Testis (tissue), 2 donors: ENCODE measurements at regions not wholly inside any gene's neighbourhood (a gene's known extent, or its start where the extent isn't known, plus 50 kb on each side); places are given as distances from the start of the nearest gene placed in this dataset.
"Not testable (repeated sequence)": the region's sequence is repeated elsewhere in the genome, so short reads cannot be mapped to it uniquely, and the experiment has no call there.

ENCODE experiments used
- DNase-seq: peaks from one replicate; pipeline ENCODE4 v3.0.0-alpha.2; 2019
- H3K27ac ChIP-seq, 2 donors: fragments of 200-600 bp; sonication (generic); one replicate each; pipeline ENCODE4 v1.5.1; 2019
- H3K27me3 ChIP-seq: fragments of 200-600 bp; sonication (generic); one replicate; pipeline ENCODE4 v1.5.1; 2019
- H3K36me3 ChIP-seq: fragments of 200-600 bp; sonication (generic); one replicate; pipeline ENCODE4 v1.5.1; 2017; ENCODE audit warnings: low read depth; ENCODE audit errors: missing control alignments
- H3K4me1 ChIP-seq: fragments of 200-600 bp; sonication (generic); one replicate; pipeline ENCODE4 v1.5.1; 2019
- H3K4me3 ChIP-seq, 2 donors: fragments of 200-600 bp; sonication (generic); one replicate each; pipeline ENCODE4 v1.5.1; 2017 to 2019
- H3K9me3 ChIP-seq: fragments of 200-600 bp; sonication (generic); one replicate; pipeline ENCODE4 v1.5.1; 2017
- POLR2A ChIP-seq: fragments of 450-650 bp; IDR thresholded peaks from one replicate; pipeline ENCODE4 v1.6.1; 2017; ENCODE audit warnings: antibody characterized with exemption, mild to moderate bottlenecking, moderate library complexity
- WGBS, 2 donors: methylation state at CpG; one replicate each; pipeline ENCODE4 v1.1.5; 2018; 5-methylcytosine and 5-hydroxymethylcytosine counted together
- intact Hi-C: fragments of 100-400 bp; cut with DNase I; formaldehyde crosslinking; loops from one replicate; pipeline ENCODE4 v1.15.1; 2023; ENCODE audit warnings: low total_unique reads
- TF ChIP-seq, protein P1 (sequence below), 3 experiments: fragments of 450-650 bp in 2 of 3; fragments of 200-600 bp in 1 of 3; sonication (generic) in 1 of 3; IDR thresholded peaks; one replicate each; pipeline ENCODE4 v1.5.1; 2016 to 2019; ENCODE audit warnings: antibody characterized with exemption in 3 of 3, mild to moderate bottlenecking in 2 of 3, moderate library complexity in 1 of 3

- Histone ChIP-seq H3K4me3 (peak overlapping the region; percentile 65 to 72), H3K27ac (peak overlapping the region; percentile 74 to 83)
- H3K27me3 ChIP-seq, H3K9me3 ChIP-seq, H3K4me1 ChIP-seq, H3K36me3 ChIP-seq, intact Hi-C loops: not testable (repeated sequence)
- WGBS, 2 donors = 12 to 22% methylated on average over 3 to 6 of the region's 20 CpGs
- peak; percentile 63 for DNase-seq
Observed at GRCh38 chr6:26956078-26956600, 291.4 kb upstream of the PRSS16 start.

GRCh38 chr6:26956601-26957184 lies 290.8 kb upstream of the PRSS16 start:
- DNase-seq = peak; percentile 89
- TF ChIP-seq, protein P1, sequence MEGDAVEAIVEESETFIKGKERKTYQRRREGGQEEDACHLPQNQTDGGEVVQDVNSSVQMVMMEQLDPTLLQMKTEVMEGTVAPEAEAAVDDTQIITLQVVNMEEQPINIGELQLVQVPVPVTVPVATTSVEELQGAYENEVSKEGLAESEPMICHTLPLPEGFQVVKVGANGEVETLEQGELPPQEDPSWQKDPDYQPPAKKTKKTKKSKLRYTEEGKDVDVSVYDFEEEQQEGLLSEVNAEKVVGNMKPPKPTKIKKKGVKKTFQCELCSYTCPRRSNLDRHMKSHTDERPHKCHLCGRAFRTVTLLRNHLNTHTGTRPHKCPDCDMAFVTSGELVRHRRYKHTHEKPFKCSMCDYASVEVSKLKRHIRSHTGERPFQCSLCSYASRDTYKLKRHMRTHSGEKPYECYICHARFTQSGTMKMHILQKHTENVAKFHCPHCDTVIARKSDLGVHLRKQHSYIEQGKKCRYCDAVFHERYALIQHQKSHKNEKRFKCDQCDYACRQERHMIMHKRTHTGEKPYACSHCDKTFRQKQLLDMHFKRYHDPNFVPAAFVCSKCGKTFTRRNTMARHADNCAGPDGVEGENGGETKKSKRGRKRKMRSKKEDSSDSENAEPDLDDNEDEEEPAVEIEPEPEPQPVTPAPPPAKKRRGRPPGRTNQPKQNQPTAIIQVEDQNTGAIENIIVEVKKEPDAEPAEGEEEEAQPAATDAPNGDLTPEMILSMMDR (IDR thresholded peaks at IDR 0.05) = peak; percentile 43 to 68 (median 44)
- H3K9me3 ChIP-seq, H3K27me3 ChIP-seq, H3K4me1 ChIP-seq, H3K36me3 ChIP-seq, intact Hi-C loops: not testable (repeated sequence)
- H3K4me3 ChIP-seq = peak overlapping the region; percentile 65 to 72
- WGBS, 2 donors = 0 to 1% methylated on average over 8 to 9 of the region's 54 CpGs
- peak overlapping the region; percentile 74 to 83 for H3K27ac ChIP-seq

DNA sequence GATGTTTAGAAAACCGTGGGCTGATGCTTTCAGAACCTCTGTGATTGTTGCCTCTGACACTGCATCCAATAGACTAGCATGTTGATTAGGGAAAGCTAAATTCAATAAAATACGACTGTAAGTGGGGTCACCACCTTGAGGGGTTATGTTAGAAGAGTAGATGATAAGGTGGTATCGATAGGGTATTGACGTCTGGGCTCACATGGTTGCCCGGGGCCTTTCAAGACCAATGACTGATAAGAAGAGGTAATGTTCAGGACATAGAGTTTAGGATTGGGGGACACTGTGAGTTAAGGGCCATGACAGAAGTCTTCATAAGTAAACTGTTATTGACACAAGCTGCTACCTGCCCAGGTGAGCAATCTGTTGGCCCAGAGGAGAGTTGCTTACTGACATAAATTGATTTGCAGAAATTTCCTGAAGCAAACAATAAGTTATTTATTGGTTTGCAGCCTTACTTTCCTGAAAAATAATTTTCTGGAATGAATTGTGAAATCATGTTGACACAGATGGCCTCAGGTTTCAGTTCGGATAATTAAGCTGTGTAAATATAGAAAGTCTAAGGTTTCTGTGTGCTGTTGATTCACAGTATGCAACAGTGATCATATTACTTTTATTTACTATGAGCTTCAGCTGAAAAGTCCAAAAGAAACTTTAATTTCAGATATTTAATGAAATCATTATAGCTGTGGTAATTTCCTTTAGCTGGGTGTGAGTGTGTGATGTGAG lies 289.9 kb upstream of the PRSS16 start:
- H3K36me3 ChIP-seq, H3K4me1 ChIP-seq, H3K27me3 ChIP-seq, H3K9me3 ChIP-seq, intact Hi-C loops: not testable (repeated sequence)
- 36 to 57% methylated on average over 6 of the region's 6 CpGs for WGBS, 2 donors
- peak; percentile 20 for DNase-seq
- H3K27ac ChIP-seq = peak overlapping the region in 1 of 2 donors; percentile 83
- H3K4me3 ChIP-seq = peak overlapping the region; percentile 65 to 72

DNA sequence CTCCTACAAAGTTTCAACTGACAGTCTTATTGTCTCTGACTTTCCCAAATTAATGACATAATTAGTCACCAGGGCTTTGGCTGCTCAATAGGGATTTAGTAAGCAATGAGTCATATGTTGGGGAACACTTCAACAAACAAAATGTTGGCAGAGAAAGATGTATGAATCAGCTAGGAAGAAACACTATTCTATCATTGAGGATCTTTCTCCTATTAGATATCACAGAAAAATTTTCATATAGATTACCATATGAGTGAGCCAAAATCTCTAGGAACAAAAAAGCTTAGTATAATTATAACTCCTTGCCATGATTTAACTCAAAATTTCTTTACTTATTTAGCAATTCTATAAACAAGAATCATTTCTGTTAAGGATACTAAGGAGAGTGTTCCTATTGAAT lies 286.3 kb upstream of the PRSS16 start:
- H3K36me3 ChIP-seq, H3K4me1 ChIP-seq, intact Hi-C loops, DNase-seq, H3K27ac ChIP-seq, H3K9me3 ChIP-seq, H3K4me3 ChIP-seq, H3K27me3 ChIP-seq: not testable (repeated sequence)

GRCh38 chr6:27002447-27002846 lies 245.1 kb upstream of the PRSS16 start:
- no peaks in the 10 kb centered on the region for H3K9me3 ChIP-seq
- no peaks in the 10 kb centered on the region for H3K36me3 ChIP-seq

DNA sequence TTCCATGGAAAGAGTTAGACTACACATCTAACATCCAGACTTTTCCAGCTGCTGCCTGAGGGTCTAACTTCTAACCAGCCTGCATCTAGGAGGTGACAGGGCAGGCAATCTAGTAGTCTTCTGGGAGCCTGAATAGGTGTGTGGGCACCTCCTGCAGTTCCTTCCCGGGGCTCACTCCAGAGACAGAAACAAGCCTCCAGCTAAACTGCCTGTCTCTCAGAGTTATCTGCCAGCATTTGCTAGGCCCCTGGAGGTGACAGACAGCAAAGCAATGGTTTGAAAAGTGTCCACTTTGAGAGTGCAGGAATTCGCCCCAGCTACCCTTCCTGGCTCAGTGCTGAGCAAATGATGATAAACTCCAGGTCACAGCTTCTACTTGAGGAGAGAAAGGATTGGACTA lies 240.5 kb upstream of the PRSS16 start:
- Histone ChIP-seq H3K36me3 (no peaks in the 10 kb centered on the region), H3K9me3 (no peaks in the 10 kb centered on the region), H3K4me1 (no peaks in the 10 kb centered on the region), H3K4me3 (no peak overlapping the region), H3K27me3 (no peaks in the 10 kb centered on the region), H3K27ac (no peak overlapping the region)
- intact Hi-C loops = no loop called here
- WGBS, 2 donors = 45 to 46% methylated on average over 2 of the region's 2 CpGs
- TF ChIP-seq POLR2A = no peak
- TF ChIP-seq, protein P1 (IDR thresholded peaks at IDR 0.05) = no peak
- no peak for DNase-seq

More at GRCh38 chr6:27002447-27002846, 245.1 kb upstream of the PRSS16 start:
- Histone ChIP-seq H3K27me3 (no peaks in the 10 kb centered on the region), H3K4me3 (no peak overlapping the region), H3K4me1 (no peaks in the 10 kb centered on the region), H3K27ac (no peak overlapping the region)
- no peak for TF ChIP-seq POLR2A
- TF ChIP-seq, protein P1 (IDR thresholded peaks at IDR 0.05) = no peak
- WGBS, 2 donors = 71 to 79% methylated on average over 15 of the region's 15 CpGs
- no peak for DNase-seq
- intact Hi-C loops = no loop called here

GRCh38 chr6:27008613-27009012 lies 238.9 kb upstream of the PRSS16 start:
- H3K27me3 ChIP-seq, H3K36me3 ChIP-seq, H3K4me1 ChIP-seq, intact Hi-C loops, H3K4me3 ChIP-seq, H3K27ac ChIP-seq, H3K9me3 ChIP-seq, DNase-seq: not testable (repeated sequence)
- WGBS, 2 donors = 96 to 97% methylated on average over 10 of the region's 10 CpGs

DNA sequence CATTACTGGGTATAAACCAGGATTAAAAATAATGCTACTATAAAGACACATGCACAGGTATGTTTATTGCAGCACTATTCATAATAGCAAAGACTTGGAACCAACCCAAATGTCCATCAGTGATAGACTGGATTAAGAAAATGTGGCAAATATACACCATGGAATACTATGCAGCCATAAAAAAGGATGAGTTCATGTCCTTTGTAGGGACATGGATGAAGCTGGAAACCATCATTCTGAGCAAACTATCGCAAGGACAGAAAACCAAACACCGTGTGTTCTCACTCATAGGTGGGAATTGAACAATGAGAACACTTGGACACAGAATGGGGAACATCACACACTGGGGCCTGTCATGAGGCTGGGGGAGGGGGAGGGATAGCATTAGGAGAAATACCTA lies 233.4 kb upstream of the PRSS16 start:
- intact Hi-C loops, H3K27ac ChIP-seq, H3K36me3 ChIP-seq, H3K4me3 ChIP-seq, H3K4me1 ChIP-seq, DNase-seq, H3K9me3 ChIP-seq, H3K27me3 ChIP-seq: not testable (repeated sequence)
- WGBS, 2 donors = 92 to 100% methylated on average over 2 of the region's 2 CpGs
